Activated CD4-positive, alpha-beta T cell treated with anti-CD3 and anti-CD28 coated beads, Interleukin-2, Interleukin-4, amounts not matched to agents 100 ng/mL and 50 ng/mL, durations not matched to agents 16 hours and 8 hours (primary cell): ENCODE measurements at regions not wholly inside any gene's neighbourhood (a gene's known extent, or its start where the extent isn't known, plus 50 kb on each side); places are given as distances from the start of the nearest gene placed in this dataset.
"Not testable (repeated sequence)": the region's sequence is repeated elsewhere in the genome, so short reads cannot be mapped to it uniquely, and the experiment has no call there.

Source experiments
- DNase-seq: peaks from one replicate; pipeline ENCODE4 v3.0.0-alpha.2; 2020; ENCODE audit warnings: low spot score

- DNase-seq: no peak
Observed at GRCh38 chr2:36058076-36058475, 297.5 kb upstream of the CRIM1 start.

- DNase-seq: no peak
Observed at GRCh38 chr2:36052819-36053218, 302.8 kb upstream of the CRIM1 start.

- DNase-seq: peak; percentile 8
Observed at GRCh38 chr2:36044411-36044810, 311.2 kb upstream of the CRIM1 start.

GRCh38 chr2:36035137-36035536 lies 320.4 kb upstream of the CRIM1 start:
- DNase-seq: no peak

GRCh38 chr2:36032046-36032445 lies 323.5 kb upstream of the CRIM1 start:
- no peak for DNase-seq

- DNase-seq: no peak
Observed at GRCh38 chr2:36031471-36031870, 324.1 kb upstream of the CRIM1 start.

GRCh38 chr2:36027616-36028015 lies 328.0 kb upstream of the CRIM1 start:
- no peak for DNase-seq

GRCh38 chr2:36013064-36013463 lies 342.5 kb upstream of the CRIM1 start:
- DNase-seq: no peak

GRCh38 chr2:36006444-36006843 lies 349.1 kb upstream of the CRIM1 start:
- no peak for DNase-seq

- DNase-seq: no peak
Observed at GRCh38 chr2:36002941-36003340, 352.6 kb upstream of the CRIM1 start.

GRCh38 chr2:35997488-35997887 lies 358.1 kb upstream of the CRIM1 start:
- DNase-seq: no peak

- no peak for DNase-seq
Observed at GRCh38 chr2:35989503-35989902, 366.1 kb upstream of the CRIM1 start.

- no peak for DNase-seq
Observed at GRCh38 chr2:35989040-35989439, 366.5 kb upstream of the CRIM1 start.

- no peak for DNase-seq
Observed at GRCh38 chr2:35986871-35987270, 368.7 kb upstream of the CRIM1 start.

- no peak for DNase-seq
Observed at GRCh38 chr2:35978218-35978617, 377.4 kb upstream of the CRIM1 start.

- no peak for DNase-seq
Observed at GRCh38 chr2:35976611-35977010, 379.0 kb upstream of the CRIM1 start.

GRCh38 chr2:35973737-35974132 lies 381.8 kb upstream of the CRIM1 start:
- no peak for DNase-seq

- no peak for DNase-seq
Observed at GRCh38 chr2:35973132-35973736, 382.3 kb upstream of the CRIM1 start.

GRCh38 chr2:35963824-35964223 lies 391.8 kb upstream of the CRIM1 start:
- no peak for DNase-seq

- DNase-seq: no peak
Observed at GRCh38 chr2:35963357-35963756, 392.2 kb upstream of the CRIM1 start.

- DNase-seq: no peak
Observed at GRCh38 chr2:35962585-35963146, 392.9 kb upstream of the CRIM1 start.

GRCh38 chr2:35960596-35960995 lies 395.0 kb upstream of the CRIM1 start:
- DNase-seq: no peak

GRCh38 chr2:35957053-35957452 lies 398.5 kb upstream of the CRIM1 start:
- DNase-seq: not testable (repeated sequence)

- DNase-seq: no peak
Observed at GRCh38 chr2:35946478-35946877, 409.1 kb upstream of the CRIM1 start.
